ENCODE measurements at regions not wholly inside any gene's neighbourhood (a gene's known extent, or its start where the extent isn't known, plus 50 kb on each side); places are given as distances from the start of the nearest gene placed in this dataset.

GRCh38 chr13:111541345-111541744 is 220.9 kb downstream of the TEX29 start:
- DNase-seq = no peak

GRCh38 chr13:111541752-111542529 is 221.5 kb downstream of the TEX29 start:
- DNase-seq = no peak

GRCh38 chr13:111542530-111543341 is 222.3 kb downstream of the TEX29 start:
- DNase-seq = no peak

- DNase-seq = no peak
Measured at GRCh38 chr13:111546921-111547675, 226.7 kb downstream of the TEX29 start.

- DNase-seq = no peak
Measured at GRCh38 chr13:111547726-111548273, 227.4 kb downstream of the TEX29 start.

GRCh38 chr13:111548301-111548700 is 227.9 kb downstream of the TEX29 start:
- no peak for DNase-seq

GRCh38 chr13:111548805-111549204 is 228.4 kb downstream of the TEX29 start:
- no peak for DNase-seq

GRCh38 chr13:111549464-111549863 is 229.0 kb downstream of the TEX29 start:
- no peak for DNase-seq

- DNase-seq = no peak
Measured at GRCh38 chr13:111550062-111550461, 229.6 kb downstream of the TEX29 start.

- no peak for DNase-seq
Measured at GRCh38 chr13:111551204-111551820, 230.9 kb downstream of the TEX29 start.

GRCh38 chr13:111552891-111553655 is 232.6 kb downstream of the TEX29 start:
- DNase-seq = no peak

- no peak for DNase-seq
Measured at GRCh38 chr13:111554539-111555267, 234.3 kb downstream of the TEX29 start.

GRCh38 chr13:111555268-111555808 is 234.9 kb downstream of the TEX29 start:
- no peak for DNase-seq

- no peak for DNase-seq
Measured at GRCh38 chr13:111555903-111556302, 235.5 kb downstream of the TEX29 start.

GRCh38 chr13:111556496-111556895 is 236.1 kb downstream of the TEX29 start:
- no peak for DNase-seq

GRCh38 chr13:111557921-111558699 is 237.7 kb downstream of the TEX29 start:
- DNase-seq = no peak

- no peak for DNase-seq
Measured at GRCh38 chr13:111558700-111559088, 238.3 kb downstream of the TEX29 start.

- no peak for DNase-seq
Measured at GRCh38 chr13:111559612-111560403, 239.4 kb downstream of the TEX29 start.

All from activated naive CD4-positive, alpha-beta T cell (primary cell).